Lung (tissue), 11 donors: ENCODE measurements at regions not wholly inside any gene's neighbourhood (a gene's known extent, or its start where the extent isn't known, plus 50 kb on each side); places are given as distances from the start of the nearest gene placed in this dataset.

Source experiments
- ATAC-seq: fragments of 200-7000 bp; cut with Tn5 transposase; one replicate; pipeline ENCODE4 v1.9.1; 2020; ENCODE audit warnings: moderate number of reproducible peaks; ENCODE audit not compliant: insufficient read depth, low FRiP score
- DNase-seq, 3 donors: peaks; one replicate each; pipeline ENCODE4 v3.0.0-alpha.2; 2013 to 2017
- H3K27ac ChIP-seq, 2 donors: one replicate each; pipeline ENCODE4 v1.5.1; 2013; ENCODE audit warnings: mild to moderate bottlenecking in 2 of 2, moderate library complexity in 2 of 2, control low read depth in 1 of 2, inconsistent platforms in 1 of 2, low read depth in 1 of 2, low read length in 1 of 2
- H3K27me3 ChIP-seq, 3 donors: one replicate each; pipeline ENCODE4 v1.5.1; 2013; ENCODE audit warnings: low read length in 2 of 3; ENCODE audit not compliant: control insufficient read depth in 3 of 3, insufficient read depth in 3 of 3
- H3K36me3 ChIP-seq, 4 donors: one replicate each; pipeline ENCODE4 v1.5.1; 2013; ENCODE audit warnings: low read length in 4 of 4, mild to moderate bottlenecking in 1 of 4, moderate library complexity in 1 of 4; ENCODE audit not compliant: control insufficient read depth in 4 of 4, insufficient read depth in 4 of 4
- H3K4me1 ChIP-seq, 5 donors: one replicate each; pipeline ENCODE4 v1.5.1; 2013; ENCODE audit warnings: low read length in 5 of 5, mild to moderate bottlenecking in 2 of 5, moderate library complexity in 1 of 5; ENCODE audit not compliant: control insufficient read depth in 5 of 5, insufficient read depth in 5 of 5
- H3K4me3 ChIP-seq: one replicate; pipeline ENCODE4 v1.5.1; 2013; ENCODE audit warnings: mild to moderate bottlenecking, control low read depth, moderate library complexity
- H3K9ac ChIP-seq, 2 donors: one replicate each; pipeline ENCODE4 v1.5.1; 2013; ENCODE audit warnings: low read length in 2 of 2, control low read depth in 1 of 2; ENCODE audit not compliant: insufficient read depth in 1 of 2
- H3K9me3 ChIP-seq, 4 donors: one replicate each; pipeline ENCODE4 v1.5.1; 2013; ENCODE audit warnings: low read length in 3 of 4, mild to moderate bottlenecking in 1 of 4, moderate library complexity in 1 of 4; ENCODE audit not compliant: control insufficient read depth in 4 of 4, insufficient read depth in 3 of 4
- WGBS, 2 donors: extraction: QIAGEN DNeasy Blood & Tissue Kit; methylation state at CpG; one replicate each; pipeline ENCODE4 v1.1.7; 2013; 5-methylcytosine and 5-hydroxymethylcytosine counted together
- TF ChIP-seq, protein P1 (sequence below): IDR thresholded peaks from 2 replicates; pipeline ENCODE4 v1.5.1; 2012; ENCODE audit warnings: mild to moderate bottlenecking; ENCODE audit errors: control extremely low read depth, extremely low read depth
- donor health status: control.
- donor health status: control.
- donor health status: Bipolar disorder and iron deficiency.
- donor health status: healthy.
- donor health status: DM: yes; HTN: yes; CAD: no.

DNA sequence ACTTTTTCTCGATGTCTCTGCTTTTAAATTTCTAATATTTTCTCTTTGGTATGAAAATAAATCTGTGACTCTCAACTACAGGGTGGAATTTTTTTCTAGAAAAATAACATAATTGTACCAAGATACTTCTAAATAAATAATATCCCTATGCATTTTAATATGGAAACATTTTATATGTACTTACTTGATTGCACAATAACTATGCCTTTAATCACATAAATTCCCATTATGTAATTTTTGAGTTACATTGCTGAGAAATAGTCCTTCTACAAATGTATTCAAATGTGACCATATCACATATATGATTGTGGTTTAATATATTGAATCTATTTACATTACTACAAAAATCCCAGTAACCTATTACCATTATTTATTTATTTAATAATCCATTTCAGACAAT lies 1543.3 kb upstream of the PABPC4L start:
- ATAC-seq (no peak), DNase-seq (no peak)
- H3K9me3 ChIP-seq = no peaks in the 10 kb centered on the region
- no peak overlapping the region for H3K4me3 ChIP-seq
- WGBS, 2 donors = 89 to 91% methylated on average over 1 of the region's 1 CpG
- no peak overlapping the region for H3K27ac ChIP-seq
- H3K27me3 ChIP-seq = no peaks in the 10 kb centered on the region
- H3K4me1 ChIP-seq = no peaks in the 10 kb centered on the region
- TF ChIP-seq, protein P1, sequence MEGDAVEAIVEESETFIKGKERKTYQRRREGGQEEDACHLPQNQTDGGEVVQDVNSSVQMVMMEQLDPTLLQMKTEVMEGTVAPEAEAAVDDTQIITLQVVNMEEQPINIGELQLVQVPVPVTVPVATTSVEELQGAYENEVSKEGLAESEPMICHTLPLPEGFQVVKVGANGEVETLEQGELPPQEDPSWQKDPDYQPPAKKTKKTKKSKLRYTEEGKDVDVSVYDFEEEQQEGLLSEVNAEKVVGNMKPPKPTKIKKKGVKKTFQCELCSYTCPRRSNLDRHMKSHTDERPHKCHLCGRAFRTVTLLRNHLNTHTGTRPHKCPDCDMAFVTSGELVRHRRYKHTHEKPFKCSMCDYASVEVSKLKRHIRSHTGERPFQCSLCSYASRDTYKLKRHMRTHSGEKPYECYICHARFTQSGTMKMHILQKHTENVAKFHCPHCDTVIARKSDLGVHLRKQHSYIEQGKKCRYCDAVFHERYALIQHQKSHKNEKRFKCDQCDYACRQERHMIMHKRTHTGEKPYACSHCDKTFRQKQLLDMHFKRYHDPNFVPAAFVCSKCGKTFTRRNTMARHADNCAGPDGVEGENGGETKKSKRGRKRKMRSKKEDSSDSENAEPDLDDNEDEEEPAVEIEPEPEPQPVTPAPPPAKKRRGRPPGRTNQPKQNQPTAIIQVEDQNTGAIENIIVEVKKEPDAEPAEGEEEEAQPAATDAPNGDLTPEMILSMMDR = no peak
- no peak overlapping the region for H3K9ac ChIP-seq
- no peaks in the 10 kb centered on the region for H3K36me3 ChIP-seq

DNA sequence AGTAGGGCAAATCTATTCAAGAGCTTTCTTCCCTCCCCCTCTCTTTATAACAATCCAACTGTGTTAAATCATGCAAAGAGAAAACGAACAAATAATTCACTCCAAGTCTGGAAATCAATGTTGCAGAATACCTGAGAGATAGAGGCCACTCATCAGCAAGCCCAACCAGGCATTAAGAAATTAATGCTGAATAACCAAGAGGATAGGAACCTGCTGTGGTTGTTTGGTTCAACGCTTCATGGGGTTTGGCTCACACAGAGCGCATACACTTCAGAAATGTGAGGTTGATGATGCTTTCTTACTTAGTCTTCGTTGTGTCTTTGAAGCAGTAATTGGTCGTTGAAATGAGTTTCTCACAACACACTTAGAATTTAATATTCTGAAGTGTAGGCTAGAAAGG lies 1540.0 kb upstream of the PABPC4L start:
- Histone ChIP-seq H3K27me3 (no peaks in the 10 kb centered on the region), H3K9ac (no peak overlapping the region), H3K4me3 (no peak overlapping the region), H3K27ac (no peak overlapping the region), H3K9me3 (no peaks in the 10 kb centered on the region), H3K36me3 (no peaks in the 10 kb centered on the region), H3K4me1 (no peaks in the 10 kb centered on the region)
- 47 to 51% methylated on average over 5 of the region's 5 CpGs for WGBS, 2 donors
- DNase-seq = no peak
- TF ChIP-seq, protein P1 = no peak
- no peak for ATAC-seq

DNA sequence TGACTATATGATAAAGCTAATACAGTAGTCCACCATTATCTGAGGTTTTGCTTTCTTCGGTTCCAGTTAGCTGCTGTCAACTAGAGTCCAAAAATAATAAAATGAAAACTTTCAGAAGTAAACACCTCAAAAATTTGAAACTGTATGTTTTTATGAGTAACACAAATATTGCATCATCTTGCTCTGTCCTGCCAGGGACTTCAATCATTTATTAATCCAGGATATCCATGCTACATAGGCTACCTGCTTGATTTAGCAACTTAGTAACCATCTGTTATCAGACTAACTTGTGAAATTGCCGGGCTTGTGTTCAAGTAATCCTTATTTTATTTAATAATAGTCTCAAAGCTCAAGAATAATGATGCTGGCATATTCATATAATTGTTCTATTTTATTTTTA lies 1537.8 kb upstream of the PABPC4L start:
- 77 to 85% methylated on average over 2 of the region's 2 CpGs for WGBS, 2 donors
- TF ChIP-seq, protein P1 = no peak
- Histone ChIP-seq H3K27me3 (no peaks in the 10 kb centered on the region), H3K4me3 (no peak overlapping the region), H3K9ac (no peak overlapping the region), H3K9me3 (no peaks in the 10 kb centered on the region), H3K36me3 (no peaks in the 10 kb centered on the region), H3K4me1 (no peaks in the 10 kb centered on the region), H3K27ac (no peak overlapping the region)
- ATAC-seq = no peak
- no peak for DNase-seq

DNA sequence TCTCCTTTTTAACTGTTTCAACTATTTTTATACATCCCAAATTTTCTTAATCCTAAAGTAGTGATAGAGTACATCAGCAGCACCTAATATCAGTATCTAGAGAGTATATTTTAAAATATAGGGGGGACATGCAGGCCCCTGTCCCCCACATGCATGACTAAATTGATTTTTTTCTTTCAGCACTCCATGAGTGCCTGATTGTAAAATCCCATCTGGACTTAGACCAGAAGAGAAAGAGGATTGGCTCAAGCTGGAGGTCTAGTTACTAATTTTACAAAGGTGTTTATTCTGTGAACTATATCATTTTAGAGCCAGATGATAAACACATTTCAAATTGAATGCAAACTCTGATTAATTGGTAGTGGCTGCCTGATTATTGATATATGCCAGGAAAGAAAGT lies 1533.9 kb upstream of the PABPC4L start:
- ATAC-seq (no peak), DNase-seq (peak in 1 of 3 donors; percentile 64)
- H3K27ac ChIP-seq = no peak overlapping the region
- TF ChIP-seq, protein P1 = no peak
- H3K9me3 ChIP-seq = no peaks in the 10 kb centered on the region
- no peak overlapping the region for H3K9ac ChIP-seq
- H3K4me1 ChIP-seq = no peaks in the 10 kb centered on the region
- no peaks in the 10 kb centered on the region for H3K36me3 ChIP-seq
- H3K27me3 ChIP-seq = no peaks in the 10 kb centered on the region
- no peak overlapping the region for H3K4me3 ChIP-seq
